DMS 273 (cell line): ENCODE measurements at regions not wholly inside any gene's neighbourhood (a gene's known extent, or its start where the extent isn't known, plus 50 kb on each side); places are given as distances from the start of the nearest gene placed in this dataset.

Experiments
- DNase-seq: peaks from one replicate; lab custom pipeline; 2025; ENCODE audit not compliant: unreplicated experiment; lab: John Stamatoyannopoulos, UW

DNA sequence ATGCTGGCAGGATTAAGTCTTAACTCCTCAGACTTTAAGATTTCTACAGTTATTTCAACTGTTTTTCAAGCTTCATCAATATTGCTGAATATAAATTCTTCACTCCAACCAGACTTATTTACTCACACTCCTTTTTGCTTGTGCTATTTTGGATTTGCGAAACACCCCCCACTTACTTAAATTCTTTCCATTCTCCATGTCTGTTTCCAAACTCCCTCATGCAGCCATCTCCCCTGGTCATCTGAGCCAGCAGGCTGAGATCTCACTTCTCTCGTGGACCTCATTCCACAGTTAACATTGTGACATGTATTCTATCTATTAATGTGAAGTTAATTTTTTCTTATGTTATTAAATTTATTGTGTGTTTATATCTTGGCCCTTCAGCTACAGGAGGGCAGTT, 188.9 kb upstream of the HDAC9 start:
- no peak for DNase-seq

DNA sequence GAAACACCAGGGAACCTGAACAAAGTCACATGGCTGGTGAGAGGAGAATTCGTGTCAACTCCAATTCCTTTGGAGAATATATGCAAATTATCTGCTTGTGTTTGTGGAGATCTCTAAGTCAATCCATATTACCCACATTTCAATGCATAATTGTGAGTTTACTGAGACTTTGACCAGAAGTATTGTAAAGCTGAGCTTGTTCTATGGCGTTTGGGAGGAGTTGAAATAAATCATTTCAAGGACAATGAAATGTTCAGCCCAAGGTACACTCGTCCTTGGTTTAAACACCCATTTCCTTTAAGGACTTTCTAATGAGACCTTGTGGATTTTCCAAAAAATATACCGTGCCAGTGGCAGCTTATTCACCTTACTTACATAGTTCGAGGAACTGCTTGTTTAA, 186.6 kb upstream of the HDAC9 start:
- no peak for DNase-seq

DNA sequence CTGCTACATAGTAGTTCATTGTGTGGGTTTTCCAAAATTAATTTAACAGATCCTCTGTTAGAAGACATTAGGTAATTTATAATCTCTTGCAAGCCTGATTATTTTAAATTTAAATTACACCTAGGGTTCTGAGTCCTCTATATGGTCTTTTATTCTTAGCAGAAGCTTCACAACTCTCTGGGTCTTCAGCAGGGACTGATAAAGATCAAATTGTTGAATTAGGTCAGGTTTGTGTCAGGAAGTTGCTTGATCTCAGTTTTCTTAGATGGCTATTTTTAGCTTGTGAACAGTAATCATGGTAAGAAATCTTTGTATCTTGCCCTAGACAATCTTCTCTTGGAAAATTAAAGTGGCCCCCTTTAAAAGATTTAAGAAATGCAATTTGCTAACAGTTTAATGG, 183.1 kb upstream of the HDAC9 start:
- no peak for DNase-seq

DNA sequence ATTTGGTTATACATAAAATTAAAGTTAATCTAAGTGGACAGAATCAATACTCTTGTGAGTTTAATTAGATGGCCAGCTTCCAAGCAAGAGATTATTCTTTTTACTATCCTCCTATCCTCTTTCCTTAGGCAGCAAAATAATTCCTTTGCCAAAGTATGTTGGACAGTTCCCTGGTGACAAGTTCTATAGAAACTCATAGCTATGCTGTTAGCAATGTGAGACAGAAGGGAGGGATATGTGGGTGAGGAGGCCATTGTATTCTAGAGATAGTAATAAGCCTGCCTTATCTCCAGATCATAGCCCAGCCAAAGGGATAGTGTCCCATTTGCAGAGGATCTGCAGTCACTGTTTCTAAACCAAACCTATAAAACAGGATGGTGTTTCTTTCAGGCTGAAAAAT, 181.6 kb upstream of the HDAC9 start:
- no peak for DNase-seq

DNA sequence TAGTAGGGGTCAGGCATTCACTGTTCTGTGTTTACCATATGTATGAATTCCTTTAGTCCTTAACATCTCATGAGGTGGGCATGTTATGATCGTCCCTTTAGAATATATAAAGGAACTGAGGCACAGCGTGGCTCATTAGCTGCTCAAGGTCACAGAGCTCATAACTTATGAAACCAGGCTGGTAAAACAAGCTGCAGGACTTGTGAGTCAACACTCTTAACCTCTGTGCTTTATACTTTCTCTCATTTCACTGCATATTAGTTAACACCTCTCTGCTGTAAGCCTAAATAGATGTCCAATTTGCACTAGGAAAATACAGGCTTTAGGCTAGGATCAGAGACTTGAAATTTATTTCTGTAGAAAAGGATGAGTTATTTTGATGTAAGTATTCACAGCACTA, 180.3 kb upstream of the HDAC9 start:
- no peak for DNase-seq

DNA sequence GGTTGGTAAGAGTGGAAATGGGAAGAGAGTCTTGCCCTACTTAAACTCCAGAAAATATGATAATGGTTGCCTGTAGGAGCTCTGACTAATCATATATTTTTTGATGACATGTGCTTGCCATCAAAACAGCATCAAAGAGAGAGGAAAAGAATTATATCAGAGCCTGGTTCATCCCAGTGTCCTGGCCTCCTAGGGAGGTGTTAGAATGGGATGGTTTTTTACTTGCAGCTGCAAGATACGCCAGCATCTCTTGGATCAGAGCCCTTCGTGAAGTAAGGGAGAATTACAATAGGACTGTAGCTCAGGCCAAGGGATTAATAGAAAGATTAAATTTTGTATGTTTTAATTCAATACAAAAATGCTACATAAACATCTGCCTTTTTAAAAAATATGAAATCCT, 177.6 kb upstream of the HDAC9 start:
- no peak for DNase-seq

DNA sequence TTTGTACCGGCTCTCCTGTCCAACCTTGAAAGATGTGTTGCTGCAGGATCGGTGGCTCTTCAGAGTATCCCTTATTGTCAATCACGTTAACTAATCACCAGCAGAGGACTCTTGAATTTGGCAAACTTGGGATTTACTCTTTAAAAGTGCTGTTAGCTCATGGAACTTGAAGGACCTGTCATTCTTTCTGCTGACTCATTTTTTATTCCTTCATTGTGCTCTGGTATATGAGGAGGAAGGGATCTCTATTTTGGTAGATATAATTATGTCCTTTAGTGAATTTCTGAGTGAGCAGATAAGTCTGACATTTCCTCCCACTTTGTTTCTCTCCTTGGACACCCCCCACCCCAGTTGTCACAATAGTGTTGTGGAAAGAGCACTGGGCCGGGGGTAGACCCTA, 175.1 kb upstream of the HDAC9 start:
- no peak for DNase-seq

DNA sequence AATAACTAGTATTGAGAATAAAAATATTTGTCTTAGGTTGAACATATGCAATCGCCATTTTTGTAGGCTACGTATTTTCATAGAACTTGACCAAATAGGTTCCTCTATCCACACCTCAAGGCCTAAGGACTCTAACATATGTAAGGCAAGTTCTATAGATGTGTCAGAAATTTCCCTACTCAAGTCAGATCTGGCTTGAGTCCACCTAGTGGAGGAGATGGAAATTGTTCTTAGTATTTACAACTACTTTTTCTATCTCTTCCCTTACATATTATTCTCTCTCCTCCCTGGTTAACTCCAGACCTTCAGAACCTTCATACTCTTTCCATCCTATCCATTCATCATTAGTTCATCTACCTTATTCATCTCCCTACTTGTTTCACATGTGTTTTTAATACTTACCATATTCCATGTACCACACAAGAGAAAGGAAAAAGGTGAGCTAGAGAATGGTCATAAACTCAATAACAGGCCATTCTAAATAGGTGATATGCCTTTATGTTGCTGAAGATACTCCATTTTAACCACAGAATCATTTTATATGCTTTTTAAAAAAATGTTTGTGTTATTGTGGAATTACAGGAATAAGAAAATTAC, 174.5 kb upstream of the HDAC9 start:
- peak; percentile 79 for DNase-seq

DNA sequence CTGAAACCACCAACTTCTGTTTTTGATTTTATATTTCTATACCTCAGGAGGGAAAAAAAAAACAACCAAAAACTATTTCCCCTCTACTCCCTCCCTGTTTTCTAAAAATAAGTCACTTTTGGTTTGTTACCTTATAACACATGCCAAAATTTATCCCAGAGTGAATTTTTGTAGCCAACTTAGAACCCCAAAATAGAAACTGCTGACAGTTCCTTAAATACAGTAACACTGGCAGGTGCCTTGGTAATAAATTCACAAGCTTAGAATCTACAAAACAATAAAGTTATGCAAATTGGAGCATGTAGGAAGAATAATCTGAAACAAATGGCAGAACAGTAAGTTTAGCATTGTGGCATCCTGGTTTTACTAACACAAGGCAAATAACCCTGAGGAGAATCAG, 165.0 kb upstream of the HDAC9 start:
- DNase-seq: no peak

DNA sequence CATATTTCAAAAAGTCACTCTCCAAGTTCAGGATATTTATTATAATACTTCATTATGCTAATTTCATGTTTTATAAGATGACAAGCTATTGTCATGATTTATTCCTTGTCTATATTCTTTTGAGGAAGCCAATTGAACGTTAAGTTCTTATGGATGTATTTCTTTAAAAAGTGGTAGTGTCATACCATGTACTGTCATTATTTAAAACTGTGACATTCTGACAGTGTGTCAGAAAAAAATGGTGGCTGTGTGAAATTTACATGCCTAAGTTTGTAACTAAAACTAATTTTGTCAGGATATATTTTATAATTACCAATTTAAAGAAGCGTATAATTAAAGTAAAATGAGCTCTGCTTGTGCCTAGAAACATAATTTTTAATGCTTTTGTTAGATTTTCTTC, 158.9 kb upstream of the HDAC9 start:
- no peak for DNase-seq

DNA sequence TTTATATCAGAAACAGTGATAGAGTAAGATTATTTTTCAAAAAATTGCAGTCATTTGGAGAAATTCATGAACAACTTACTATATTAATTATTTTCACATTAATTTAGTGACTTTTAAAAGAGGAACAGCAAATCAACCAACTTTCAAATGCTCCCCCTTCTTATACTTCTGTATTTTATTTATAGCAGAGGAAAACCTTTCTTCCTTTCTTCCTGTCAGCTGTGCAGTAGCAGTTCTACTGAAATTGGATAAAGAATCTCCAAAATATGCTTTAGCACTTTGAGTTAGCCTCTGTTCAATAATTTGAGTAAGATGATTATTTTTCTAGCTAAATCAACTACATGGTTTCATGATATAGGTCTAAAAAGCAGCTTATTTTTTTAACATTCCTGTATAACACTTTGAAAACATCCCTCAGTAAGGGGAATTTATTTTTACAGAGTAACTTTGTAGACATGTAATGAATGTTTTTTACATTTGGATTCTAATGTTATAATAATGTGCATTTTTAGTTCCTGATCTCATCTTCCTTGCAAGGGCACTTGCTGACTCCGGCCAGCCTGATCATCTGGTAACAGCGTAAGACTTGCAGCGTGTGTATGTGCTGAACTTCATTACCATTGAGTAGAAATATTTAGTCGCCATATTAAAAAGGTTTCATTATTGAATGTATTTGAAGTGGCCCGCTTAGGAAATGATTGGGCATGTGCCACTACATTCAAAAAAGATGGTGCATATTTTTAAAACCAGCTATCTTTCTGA, 158.3 kb upstream of the HDAC9 start:
- DNase-seq: no peak

DNA sequence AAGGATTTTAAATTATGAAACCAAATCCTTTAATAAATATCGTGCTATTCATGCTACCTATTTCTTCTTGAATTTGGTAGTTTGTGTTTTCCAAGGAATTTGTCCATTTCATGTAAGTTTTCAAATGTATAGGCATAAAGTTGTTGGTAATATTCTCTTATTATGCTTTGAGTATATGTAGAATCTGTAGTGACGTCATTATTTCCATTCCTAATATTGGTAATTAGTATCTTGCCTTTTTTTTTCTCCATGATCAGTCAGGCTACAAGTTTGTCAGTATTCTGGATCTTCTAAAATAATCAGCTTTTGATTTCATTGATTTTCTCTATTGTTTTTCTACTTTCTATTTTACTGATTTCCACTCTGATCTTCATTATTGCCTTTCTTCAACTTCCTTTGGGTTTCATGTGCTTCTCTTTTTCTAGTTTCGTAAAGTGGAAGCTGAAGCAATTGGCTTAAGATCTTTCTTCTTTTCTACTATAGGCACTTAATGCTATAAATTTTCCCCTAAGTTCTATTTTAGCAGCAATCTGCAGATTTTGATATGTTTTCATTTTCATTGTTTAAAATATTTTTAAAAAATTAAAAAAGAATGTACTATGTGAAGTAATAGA, 156.5 kb upstream of the HDAC9 start:
- no peak for DNase-seq

DNA sequence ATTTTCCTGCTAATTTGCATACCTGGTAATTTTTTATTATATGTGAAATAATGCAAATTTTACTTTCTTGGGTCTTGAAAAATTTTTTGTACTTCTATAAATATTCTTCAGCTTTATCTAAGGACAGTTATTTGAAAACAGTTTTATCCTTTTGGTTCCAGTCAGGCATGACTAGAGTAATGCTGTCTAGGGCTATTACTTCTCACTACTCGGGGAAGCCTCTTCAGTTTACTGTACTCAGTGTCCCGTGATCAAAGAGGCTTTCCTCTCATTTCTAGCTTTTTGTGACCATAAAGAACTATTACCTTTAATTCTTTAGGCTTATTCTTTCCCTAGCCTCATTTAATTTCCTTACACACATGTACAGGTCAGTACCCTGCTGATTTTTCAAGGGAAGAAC, 153.8 kb upstream of the HDAC9 start:
- DNase-seq: no peak

DNA sequence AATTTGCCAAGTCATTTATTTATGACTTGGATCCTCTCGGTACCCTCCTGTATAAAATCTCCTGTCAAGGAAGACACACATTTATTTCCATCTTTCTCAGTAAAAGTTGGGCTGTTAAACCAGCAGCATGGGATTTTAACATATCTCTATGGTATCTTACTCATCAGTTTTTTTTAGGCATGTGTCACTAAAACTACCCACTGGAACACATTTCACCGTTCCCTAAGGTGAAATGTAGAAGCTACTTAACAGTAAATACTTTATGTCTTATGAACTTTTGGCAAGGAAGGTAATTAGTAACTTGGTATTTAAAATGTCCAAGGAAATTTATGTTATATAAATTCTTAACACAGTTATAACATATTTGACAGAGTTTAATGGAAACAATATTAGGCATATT, 152.5 kb upstream of the HDAC9 start:
- no peak for DNase-seq

DNA sequence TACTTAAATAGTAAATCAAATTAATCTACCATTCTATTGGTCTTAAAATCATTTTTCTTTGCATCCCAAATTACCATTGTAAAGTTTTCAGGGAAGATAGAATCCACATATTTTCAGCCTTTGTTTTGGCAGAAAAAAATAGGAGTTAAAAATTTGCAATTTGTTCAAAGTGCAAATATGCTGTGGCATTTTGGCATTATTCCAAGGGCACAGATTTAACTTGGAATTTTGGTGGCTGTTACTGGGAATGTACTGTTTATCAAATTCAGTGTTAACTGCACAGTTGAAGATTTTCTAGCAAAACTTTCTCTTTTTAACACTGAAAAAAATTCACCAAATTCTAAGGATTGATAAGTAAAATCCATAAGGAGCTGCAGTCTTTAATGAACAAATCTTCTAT, 151.0 kb upstream of the HDAC9 start:
- no peak for DNase-seq

DNA sequence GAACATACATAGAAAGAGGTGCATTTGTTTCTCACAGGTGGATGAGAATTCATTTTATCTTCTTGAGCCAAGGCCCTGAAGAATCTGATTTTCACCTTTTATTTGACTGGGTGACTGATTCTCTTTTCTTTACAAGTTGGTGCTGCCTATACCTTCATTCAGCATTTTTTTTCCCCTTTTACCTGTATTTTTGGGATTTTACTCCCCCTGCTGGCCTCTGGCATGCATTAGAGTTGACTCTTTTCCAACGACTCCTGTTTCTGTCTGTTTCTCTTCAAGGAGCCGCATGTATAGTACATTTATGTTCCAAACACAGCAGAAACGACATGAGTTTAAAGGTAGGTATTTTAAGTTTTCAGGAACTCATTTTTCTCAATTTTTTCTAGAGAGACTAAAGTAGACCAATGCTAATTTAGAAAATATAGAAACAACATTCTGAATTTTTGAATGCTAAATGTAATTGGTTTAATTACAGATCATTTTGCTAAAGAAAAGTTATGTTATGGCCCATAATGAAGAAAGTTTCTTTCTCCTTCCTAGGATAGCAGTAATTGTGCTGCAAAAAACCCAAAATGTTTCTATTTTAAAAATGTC, 149.8 kb upstream of the HDAC9 start:
- DNase-seq: peak; percentile 78

DNA sequence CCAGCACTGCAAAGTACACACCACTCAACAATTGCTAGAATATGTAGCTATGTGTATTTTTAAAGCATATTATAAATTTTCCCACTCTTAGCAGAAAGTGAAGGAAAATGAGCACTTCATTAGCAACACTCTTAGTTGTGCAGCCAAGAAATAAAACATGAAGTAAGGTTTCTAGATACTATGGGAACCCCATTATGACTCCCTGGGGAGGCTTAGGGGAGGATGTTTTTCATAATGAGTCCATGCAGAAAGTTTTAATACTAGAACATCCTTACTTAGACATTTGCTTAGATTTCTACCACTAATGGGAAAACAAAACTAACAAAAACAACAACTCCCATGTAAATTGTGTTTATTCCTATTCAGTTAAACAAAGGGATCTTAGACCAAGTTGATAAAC, 148.4 kb upstream of the HDAC9 start:
- DNase-seq: no peak

DNA sequence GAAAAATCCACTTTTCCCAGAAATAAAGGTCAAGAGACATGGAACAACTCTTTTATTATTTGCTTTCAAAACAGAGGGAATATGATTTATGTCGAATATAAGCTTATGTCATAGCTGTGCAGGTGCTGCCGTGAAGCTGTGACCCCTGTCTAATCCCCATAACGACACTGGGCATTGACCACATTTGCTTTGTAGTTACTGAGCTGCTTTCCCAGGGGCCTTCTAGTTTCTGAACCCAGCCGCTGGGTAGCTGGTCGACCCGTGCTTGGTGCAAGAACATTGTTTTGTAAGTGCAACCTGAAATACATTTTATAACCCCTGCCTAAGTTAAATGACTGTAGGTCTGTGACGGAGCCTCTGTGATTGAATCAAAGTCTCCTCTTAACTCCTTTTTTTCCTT, 144.9 kb upstream of the HDAC9 start:
- no peak for DNase-seq

DNA sequence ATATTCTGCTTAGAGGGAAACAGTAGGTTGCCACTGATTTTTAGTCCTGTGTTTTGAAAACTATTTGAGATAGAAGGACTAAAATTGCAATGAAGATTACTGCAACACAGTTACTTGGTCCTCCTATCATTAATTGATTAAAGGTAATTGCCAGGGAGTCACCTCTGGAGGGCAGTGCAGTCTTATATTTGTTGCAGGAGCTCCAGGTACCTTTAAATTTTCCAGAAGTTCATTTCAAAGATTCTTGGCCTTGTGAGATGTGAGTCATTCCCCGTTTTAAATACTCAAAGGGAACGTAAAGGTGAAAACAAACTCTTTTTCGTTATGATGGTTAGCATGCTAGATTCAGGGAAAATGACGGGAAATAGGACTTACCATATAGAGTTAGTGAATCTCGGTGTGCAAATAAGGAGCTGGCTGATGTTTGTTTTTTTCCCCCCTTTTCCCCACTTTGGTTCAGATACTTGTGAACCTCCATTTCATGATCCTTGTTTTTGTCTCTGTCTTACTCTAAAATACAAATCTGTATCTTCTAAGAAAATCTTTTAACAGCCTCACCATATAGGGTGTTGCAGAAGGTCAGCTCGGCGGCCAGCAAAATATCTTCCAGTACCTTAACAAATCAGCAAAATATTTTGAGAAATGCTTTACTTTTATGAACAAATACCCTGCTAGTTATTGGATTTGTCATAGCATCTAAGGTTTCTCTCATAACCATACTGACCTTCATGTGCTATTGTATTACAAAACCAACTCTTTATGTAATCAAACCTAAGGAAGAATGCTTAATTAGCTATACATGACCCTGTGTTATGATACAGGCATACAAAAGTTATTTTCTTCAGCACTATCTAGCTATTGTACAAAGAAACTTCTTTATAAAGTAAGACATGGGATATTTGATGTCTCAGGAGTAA, 143.0 kb upstream of the HDAC9 start:
- DNase-seq: peak; percentile 81

DNA sequence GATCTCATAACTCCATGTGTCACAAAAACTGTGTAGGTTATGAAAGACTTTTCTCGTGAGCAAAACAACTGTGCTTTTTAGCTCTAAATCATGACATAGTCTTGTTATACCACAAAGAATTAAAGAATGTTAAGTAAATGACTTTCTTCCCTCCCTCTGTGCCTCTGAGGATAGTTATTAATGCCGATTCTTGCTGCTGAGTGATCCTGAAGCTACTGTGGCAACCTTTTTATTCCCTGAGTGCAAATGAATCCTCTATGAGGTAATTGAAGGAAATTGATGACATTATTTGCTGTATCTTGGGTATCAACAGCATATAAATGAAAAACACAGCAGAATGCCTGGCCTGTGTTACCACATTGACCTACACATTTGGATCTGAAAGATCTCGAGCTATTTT, 142.2 kb upstream of the HDAC9 start:
- no peak for DNase-seq
